NCI-H226 (cell line): ENCODE measurements at regions not wholly inside any gene's neighbourhood (a gene's known extent, or its start where the extent isn't known, plus 50 kb on each side); places are given as distances from the start of the nearest gene placed in this dataset.
"Not testable (repeated sequence)": the region's sequence is repeated elsewhere in the genome, so short reads cannot be mapped to it uniquely, and the experiment has no call there.

Experiments used
- DNase-seq: peaks from one replicate; pipeline ENCODE4 v3.0.0-alpha.2; 2015

DNA sequence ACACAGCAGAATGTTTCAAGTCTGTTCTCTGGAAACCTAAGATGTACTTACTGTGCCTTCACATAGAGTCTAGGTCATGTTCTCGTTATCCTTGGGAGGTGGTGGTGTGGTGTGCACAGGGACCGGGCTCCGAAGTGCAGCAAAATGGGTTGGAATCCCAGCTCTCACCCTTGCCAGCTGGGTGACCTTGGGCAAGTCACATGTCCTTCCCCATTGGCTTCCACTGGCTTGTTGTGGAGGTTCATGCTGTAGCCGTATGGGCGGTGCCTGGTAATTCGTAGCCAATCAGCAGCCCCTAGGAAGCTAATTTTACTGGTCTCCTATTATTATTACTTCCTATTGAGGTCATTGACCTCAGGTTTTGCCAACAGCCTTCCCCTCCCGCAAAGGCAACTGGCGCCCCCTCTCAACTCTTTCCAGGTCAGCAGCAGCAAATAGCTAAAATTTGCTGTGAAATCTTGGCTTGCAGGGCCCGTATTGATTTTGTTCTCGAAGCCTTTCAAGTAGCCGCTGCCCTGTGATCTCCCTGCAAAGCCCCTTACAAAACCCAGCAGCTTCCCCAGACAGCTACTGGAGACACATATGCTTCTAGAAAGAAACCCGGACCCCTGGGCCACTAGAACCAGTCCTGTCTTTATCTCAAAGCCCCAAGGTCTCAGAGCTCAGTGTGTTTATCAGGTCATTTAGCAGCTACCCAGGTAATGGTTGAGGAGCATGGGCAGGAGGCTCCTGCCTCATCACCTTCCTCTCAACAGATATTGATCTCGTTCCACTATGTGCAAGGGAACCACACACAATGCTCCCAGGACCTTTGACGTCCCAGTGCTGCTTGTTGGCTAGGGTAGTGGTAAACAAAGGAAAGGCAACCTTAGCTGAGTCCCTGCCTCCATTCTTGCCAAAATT is 66.5 kb upstream of the SLC1A4 start:
- no peak for DNase-seq

DNA sequence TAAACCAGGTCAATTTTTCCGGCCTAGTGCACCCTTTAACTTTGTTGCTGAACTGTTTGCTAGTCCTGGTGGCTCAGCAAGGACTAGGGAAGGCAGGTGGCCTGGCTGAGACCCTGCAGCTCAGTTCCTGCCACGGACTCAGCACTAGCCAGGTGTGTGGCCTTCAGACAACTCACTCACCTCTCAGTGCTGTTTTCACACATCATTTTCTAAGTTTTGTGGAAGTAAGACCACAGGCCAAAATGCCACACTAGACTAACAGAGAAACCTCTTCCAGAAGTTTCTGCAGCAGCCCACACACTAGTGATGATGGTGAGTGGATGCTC is 65.9 kb upstream of the SLC1A4 start:
- DNase-seq, result no peak

GRCh38 chr2:64924170-64924934 is 64.8 kb upstream of the SLC1A4 start:
- DNase-seq, result no peak

GRCh38 chr2:64925930-64926722 is 63.1 kb upstream of the SLC1A4 start:
- DNase-seq, result not testable (repeated sequence)

DNA sequence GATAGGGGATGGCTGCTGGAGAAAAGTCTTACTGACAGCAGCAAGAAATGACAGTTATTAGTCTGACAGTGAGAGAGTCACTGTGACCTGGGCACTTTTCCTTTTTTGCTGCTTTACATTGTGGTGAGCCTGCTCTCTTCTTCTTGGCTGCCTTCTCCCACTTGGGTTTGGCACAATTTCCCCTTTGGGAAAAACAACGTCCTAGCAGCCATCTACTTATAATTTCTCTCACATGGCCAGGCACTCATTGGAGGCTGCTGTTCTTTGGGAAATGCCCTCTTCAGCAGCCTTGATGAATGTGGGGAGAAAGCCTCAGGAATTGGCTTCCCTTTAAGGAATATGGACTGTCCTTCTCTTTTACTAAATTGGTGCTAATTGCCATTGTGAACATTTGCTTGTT is 60.4 kb upstream of the SLC1A4 start:
- no peak for DNase-seq

DNA sequence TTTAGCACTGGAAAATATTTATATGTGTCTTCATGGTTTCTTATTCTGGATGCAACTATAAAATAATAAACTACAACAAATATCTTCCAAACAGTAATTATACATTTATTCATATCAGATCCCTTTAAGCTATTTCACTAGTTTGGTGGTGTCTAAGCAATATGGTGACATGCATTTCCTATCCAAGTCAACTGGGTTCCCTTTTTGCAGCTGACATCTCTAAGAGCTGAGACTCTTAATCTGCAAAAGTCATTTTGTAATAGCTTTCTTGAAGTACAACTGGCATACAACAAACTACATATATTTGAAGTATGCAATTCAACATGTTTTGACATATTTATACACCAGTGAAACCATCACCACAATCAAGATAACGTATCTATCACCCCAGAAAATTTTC is 59.9 kb upstream of the SLC1A4 start:
- no peak for DNase-seq

DNA sequence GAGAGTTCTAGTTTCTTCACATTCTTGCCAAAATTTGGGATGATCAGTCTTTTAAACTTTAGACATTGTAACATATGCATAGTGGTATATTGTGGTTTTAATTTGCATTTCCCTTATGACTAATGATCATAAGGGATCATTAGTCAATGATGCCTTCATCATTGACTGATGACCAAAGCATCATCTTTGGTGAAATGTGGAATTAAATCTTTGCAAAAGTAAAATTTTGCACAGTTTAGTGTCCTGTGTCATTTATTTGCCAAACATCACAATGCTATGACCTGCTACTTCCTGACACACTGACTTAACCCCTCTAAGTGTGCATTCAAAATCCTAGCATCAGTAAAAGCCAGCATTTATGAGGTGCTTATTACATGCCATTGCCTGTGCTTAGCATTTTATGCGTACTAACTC is 58.9 kb upstream of the SLC1A4 start:
- no peak for DNase-seq

DNA sequence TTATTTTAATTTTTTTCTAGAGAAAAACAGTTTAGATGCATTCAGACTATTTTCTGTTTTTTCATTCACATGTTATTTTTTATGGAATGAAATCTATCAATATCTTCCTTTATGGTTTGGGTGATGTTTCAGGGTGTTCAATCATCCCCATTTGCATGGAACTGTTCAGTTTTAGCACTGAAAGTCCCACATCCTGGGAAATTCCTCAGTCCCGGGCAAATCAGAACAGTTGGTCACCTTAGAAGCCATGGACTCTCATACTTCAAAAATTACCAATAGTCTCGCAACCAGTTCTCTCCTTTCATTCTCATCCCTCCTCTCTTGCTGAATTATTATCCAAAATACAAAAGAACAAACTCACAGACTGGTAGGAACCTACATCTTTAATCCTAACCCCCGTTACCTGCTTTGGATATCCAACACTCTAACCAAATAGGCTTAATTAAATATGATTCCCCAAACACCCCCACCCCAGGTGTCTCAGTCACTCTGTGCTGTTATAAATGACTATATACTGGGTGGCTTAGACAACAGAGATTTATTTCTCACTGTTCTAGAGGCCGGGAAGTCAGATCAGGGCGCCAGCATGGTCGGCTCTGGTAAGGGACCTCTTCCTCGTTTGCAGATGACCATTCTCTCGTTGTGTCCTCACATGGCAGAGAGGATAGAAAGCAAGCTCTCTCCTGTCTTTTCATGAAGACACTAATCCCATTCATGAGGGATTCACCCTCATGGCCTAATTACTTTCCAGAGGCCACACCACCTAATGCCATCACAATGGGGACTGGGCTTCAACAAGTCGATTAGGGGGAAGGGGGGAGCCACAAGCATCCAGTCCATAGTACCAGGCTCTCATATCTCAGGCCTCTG is 57.7 kb upstream of the SLC1A4 start:
- no peak for DNase-seq

DNA sequence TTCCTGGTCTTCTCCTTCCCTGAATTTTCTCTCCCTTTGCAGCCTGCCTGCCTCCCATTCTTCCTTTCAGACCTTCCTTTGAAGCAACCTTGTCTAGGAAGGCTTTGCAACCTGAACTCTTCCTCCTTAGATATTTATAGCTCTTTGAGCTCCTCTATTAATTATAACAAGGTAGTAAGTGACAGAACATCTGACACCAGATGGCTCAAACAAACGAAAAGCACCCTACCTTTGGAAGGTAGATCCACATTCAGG is 57.2 kb upstream of the SLC1A4 start:
- DNase-seq, result no peak

- no peak for DNase-seq
These were observed 56.6 kb upstream of the SLC1A4 start for GRCh38 chr2:64932371-64933216.

DNA sequence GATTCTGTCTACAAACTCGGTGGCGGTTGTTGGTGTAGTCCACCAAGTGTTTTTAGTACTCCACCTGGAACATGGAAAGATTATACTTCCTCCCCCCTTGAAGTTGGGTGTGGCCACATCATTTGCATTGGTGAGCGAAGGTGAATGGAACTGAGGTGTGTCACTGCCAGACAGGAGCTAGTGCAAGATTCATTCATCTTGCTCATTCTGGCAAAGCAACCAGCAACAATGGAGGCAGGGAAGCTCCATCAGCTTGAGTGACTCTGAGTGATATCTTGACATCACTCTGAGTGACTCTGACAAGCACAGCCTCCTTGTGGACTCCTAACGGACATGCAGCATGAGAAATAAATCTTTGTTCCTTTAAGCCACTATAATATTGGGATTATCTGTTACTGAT is 54.7 kb upstream of the SLC1A4 start:
- DNase-seq, result no peak

DNA sequence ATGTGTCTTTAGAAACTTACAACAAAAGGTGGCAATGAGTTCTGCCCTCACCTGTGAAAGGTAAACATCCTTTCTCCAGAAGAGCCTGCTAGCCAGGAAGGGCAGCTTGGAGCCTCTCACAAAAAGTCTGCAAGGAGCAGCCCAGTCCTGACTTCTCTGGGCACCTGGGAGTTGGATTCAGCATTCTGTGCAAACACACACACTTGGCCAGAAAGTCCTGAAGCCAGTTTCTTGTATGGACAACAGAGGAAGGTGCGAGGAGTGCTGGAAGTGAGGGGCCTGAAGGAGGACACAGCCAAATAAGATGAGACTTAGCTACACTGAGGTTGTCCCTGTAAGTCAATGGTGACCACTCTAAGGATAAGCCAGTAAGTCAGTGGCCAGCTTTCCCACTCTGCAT is 52.4 kb upstream of the SLC1A4 start:
- no peak for DNase-seq

DNA sequence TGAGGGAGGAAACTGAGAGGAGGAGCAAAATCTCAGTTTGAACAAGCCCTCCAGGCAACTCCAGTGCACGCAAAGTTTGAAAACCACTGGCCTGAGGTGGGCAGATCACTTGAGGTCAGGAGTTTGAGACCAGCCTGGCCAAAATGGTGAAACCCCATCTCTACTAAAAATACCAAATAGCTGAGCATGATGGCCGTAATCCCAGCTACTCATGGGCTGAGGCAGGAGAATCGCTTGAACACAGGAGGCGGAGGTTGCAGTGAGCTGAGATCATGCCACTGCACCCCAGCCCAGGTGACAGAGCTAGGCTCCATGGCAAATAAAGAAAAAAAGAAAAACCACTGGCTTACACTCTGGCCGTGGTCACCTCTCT is 51.9 kb upstream of the SLC1A4 start:
- DNase-seq, result not testable (repeated sequence)

- no peak for DNase-seq
These were observed 51.3 kb upstream of the SLC1A4 start for GRCh38 chr2:64937687-64938491.

DNA sequence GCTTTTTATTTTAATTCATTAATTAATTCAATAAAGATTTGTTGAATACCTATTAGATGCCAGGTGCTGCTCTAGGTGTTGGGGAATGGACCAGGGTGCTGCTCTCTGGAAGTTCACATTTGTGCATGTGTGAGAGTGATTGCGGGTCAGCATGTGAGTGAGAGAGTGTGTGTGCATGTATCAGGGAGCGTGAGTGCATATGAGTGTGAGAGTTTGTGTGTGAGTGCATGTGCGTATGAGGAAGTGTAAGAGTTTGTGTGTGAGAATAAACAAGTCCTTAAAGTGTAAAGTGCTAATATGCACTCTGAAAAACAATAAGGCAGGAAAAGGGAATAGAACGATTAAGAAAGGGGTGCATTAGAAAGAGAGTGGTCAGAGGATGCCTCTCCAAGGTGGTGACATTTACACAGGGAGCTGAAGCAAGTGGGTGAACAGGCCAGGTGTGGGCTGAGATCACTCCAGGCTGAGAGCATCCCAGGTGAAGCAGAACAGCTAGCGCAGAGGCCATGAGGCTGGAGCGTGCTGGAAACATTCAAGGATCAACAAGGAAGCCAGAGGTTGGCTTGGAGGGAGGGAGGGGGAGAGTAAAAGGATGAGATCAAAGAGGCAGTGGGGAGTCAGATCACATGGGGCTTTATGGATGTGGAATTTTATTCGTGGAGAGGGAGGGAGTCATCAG is 50.5 kb upstream of the SLC1A4 start:
- DNase-seq, result no peak

GRCh38 chr2:64939332-64939917 is 49.8 kb upstream of the SLC1A4 start:
- no peak for DNase-seq
